Inferior parietal cortex (tissue), 1 donor: ENCODE measurements at regions not wholly inside any gene's neighbourhood (a gene's known extent, or its start where the extent isn't known, plus 50 kb on each side); places are given as distances from the start of the nearest gene placed in this dataset.

Experiments
- DNase-seq: peaks from one replicate; pipeline ENCODE4 v3.0.0-alpha.2; 2016; ENCODE audit errors: extremely low spot score

DNA sequence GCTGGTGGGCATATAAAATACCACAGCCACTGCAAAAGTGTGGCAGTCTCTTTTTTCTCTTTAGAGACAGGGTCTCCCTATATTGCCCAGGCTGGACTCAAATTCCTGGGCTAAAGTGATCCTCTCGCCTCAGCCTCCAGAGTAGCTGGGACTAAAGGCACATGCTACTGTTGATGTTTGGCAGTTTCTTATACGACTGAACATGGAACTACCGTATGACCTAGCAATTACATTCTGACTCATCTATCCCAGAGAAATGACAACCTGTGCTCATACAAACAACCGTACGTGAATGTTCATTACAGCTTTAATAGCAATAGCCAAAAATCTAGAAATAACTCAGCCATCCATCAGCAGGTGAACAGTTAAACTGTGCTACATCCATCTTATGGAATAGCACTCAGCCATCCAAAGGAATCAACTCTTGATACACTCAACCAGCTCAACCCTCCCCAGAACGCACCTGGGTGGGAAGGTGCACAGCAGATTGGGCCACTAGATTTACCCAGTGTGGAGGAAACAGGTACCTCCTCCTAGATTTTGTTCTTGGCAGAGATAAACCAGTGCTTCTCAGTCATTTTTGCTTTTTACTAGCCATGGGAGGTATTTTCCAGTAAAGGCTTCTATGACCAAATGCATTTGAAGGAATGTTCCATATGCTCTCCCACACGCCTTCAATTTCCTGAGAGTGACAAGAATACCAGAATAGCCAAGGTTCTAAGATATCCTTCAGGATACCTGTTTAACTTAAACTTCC lies 130.5 kb downstream of the MED15 start:
- DNase-seq: no peak

DNA sequence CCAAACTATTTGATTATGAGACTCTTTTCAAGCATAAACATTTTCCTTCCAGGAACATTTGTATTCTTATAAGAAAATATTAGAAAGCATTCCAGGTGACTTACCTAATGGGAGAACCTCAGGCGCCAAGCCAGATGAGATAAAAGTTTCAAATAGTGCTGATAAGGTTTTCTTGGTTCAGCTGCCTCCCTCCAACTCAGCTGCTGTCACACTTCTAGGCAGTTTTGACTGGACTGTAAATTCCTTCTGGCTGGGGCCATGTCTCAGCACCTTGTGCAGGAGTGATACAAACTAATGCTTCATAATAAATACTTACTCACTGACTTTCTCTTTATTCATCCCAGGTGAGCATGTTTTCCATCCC lies 131.1 kb downstream of the MED15 start:
- DNase-seq: no peak

DNA sequence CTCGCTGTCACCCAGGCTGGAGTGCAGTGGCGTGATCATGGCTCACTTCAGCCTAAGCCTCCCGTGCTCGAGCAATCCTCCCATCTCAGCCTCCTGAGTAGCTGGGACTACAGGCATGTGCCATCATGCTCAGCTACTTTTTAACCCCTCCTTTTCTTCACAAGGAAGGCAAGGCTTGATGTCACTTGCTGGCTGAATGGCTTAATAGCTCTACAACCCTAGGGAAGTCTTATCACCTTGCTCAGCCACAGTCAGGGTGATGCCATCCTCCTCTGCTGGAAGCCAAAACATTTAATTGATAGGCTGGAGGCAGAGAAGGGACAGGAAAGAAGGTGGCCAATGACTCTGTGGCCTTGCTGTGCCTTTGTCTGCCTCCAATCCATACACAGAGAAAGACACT lies 131.9 kb downstream of the MED15 start:
- no peak for DNase-seq

- DNase-seq: no peak
Measured at GRCh38 chr22:20639750-20640149, 132.3 kb downstream of the MED15 start.

DNA sequence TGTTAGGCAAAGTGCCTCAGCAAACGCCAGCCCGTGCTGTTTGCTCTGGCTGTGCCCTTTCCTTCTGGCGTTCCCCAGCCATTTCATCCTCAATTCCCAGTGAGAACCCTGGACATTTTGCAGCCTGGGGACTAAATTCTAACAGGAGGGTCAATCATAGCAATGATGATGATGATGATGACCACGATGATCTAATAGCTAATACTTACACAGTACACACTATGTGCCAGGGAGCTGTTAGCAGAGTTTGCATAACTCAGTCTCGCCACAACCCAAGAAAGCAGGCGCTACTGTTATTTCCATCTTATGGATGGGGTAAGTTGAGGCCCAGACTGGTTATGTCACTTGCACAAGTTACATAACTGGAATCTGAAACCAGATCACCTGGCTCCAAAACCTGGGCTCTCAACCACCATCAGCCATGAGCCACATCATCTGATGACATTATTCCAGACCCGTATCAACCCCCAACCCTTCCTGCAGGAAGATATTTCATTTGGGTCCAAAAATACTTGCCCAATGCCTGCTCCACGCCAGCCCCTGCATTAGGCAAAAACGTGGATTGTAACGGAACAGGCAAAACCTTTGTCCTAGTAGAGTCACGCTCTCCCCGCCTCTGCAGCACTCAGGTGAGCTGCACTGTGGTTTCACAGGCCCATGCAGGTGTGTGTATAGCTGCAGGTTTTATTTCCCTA lies 132.6 kb upstream of the SERPIND1 start:
- DNase-seq: no peak

GRCh38 chr22:20641919-20642579 lies 131.9 kb upstream of the SERPIND1 start:
- DNase-seq: no peak

DNA sequence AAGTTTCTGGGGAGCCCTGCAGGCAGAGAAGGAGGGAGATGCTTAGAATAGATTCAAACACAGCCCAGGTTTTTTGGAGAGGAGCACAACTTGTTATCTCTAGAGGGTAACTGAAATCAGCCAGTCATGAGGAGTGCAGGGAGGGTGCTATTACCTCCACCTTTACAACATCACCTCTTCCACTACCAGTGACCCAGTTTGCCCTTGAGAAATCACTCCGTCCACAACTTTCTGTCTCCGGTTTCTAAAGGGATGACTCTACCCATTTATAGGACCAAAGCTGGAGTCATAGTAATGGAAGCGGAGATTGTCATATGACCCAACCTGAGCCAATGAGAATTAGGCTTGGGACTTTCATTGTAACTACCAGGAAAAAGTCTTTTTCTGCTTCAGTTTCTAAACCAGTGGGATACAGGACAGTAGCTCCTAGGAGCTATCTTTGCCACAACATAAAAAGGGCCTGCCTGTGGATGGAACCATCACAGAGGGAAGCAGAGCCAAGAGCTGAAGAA lies 131.2 kb upstream of the SERPIND1 start:
- no peak for DNase-seq

- no peak for DNase-seq
Measured at GRCh38 chr22:20644071-20644642, 129.8 kb upstream of the SERPIND1 start.

GRCh38 chr22:20645954-20646353 lies 128.0 kb upstream of the SERPIND1 start:
- no peak for DNase-seq

DNA sequence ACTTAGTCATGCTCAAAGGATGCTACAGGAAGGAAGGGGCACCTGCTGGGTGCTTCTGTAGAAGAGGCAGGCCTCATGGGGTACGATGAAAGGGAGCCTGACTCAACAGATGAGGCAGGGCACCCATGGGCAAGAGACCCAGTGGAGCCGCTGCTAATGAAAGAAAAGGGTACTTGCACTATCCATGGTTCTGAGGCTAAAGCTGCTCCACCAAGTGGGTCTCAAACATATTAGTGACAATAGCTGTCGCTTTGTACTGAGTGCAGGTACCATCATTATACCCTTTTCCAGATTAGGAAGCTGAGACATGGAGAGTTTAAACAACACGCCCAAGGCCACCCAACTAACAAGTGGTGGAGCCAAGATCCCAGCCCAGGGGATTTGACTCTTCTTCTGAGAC lies 127.5 kb upstream of the SERPIND1 start:
- DNase-seq: no peak

- DNase-seq: no peak
Measured at GRCh38 chr22:20646906-20647305, 127.0 kb upstream of the SERPIND1 start.

DNA sequence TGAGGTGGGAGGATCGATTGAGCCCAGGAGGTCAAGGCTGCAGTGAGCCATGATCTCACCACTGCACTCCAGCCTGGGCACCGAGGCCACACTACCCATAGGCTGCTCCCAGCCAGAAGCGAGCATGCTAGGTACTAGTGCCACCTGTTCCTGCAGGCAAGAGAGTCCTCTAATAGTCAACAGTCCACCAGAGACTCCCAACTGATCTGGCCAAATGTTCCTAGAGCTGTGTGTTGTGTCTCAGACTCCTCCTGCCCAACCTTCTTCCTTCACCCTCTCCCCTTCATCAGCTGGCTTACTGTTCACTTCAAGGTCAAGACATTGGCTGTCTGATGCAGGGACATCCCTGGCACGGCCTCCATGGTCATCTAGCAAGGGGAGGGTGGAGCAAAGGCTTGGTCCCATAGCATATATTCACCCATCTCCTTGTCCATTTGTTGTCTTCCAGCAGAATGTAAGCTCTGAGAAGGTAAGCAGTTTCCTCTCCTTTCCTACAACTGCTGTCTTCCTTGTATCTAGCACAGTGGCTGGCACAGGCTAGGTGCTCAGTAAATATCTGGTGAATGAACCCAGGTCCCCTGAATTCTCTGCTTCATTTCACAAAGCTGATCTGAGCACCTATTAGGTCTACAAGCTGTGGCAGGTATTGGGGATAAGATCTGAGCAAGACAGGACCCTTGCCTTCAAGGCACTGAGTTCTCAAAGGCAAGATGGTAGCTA lies 126.2 kb upstream of the SERPIND1 start:
- no peak for DNase-seq

DNA sequence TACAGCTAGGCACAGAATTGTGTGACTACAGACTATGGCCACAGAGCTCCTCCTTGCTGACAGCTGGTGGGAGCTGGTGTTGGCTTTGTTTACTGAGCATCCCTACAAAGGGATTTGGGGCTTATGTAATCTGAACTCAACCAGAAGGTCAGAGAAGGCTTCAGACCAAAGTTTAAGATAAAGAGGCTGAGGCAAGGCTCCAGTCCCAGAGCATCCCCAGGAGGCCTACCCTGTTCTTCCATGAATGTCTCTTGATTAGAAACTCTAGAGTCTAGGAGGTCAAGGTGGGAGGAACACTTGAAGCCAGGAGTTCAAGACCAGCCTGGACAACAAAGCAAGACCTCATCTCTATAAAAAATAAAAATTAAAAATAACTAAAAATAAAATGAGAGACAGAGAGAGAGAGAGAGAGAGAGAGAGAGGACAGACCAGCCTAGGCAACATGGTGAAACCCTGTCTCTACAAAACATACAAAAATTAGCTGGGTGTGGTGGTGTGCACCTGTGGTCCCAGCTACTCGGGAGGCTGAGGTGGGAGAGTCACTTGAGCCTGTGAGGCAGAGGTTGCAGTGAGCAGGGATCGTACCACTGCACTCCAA lies 125.5 kb upstream of the SERPIND1 start:
- DNase-seq: no peak

- no peak for DNase-seq
Measured at GRCh38 chr22:20650294-20651207, 123.4 kb upstream of the SERPIND1 start.

DNA sequence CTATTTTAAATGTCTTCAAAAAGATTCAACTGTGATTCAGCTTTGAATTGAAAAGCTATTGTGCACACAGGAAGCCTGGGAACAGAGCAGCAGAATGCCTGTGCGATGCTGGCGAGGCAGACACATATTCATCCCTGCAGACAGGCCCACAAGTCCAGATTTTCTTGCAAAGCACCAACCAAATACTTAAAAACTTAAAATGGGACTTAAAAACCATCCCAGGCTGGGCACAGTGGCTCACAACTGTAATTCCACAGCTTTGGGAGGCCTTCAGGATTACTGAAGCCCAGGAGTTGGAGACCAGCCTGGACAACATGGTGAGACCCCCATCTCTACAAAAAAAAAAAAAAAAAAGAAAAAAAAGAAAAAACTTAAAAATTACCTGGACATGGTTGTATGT lies 122.6 kb upstream of the SERPIND1 start:
- no peak for DNase-seq

GRCh38 chr22:20652130-20652529 lies 121.8 kb upstream of the SERPIND1 start:
- DNase-seq: no peak

- DNase-seq: no peak
Measured at GRCh38 chr22:20652582-20652981, 121.3 kb upstream of the SERPIND1 start.

DNA sequence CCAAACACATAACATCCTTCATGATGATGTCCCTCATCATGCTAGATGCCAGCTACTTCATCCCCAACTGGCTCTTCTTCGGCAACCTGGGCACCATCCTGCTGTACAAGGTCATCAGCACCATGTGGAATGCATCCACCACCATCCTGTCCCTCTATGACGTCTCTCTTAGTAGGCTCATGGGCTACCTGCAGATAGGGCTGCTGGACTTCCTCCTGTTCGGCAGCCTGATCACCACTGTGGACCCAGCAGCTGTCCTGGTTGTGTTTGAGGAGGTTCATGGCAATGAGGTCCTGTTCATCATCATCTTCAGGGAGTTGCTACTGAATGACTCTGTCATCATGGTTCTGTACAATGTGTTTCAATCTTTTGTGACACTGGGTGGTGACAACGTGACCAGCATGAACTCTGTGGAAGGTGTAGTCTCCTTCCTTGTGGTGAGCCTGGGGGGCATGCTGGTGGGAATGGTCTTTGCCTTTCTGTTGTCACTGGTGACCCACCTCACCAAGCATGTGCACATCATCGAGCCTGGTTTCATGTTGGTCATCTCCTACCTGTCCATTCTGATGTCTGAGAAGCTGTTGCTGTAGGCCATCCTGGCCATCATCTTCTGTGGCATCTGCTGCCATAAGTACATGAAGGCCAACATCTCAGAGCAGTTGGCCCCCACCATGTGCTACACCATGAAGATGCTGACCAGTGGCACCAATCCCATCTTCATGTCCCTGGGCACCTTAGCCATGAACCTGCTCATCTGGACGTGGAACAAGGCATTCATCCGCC lies 120.7 kb upstream of the SERPIND1 start:
- no peak for DNase-seq

DNA sequence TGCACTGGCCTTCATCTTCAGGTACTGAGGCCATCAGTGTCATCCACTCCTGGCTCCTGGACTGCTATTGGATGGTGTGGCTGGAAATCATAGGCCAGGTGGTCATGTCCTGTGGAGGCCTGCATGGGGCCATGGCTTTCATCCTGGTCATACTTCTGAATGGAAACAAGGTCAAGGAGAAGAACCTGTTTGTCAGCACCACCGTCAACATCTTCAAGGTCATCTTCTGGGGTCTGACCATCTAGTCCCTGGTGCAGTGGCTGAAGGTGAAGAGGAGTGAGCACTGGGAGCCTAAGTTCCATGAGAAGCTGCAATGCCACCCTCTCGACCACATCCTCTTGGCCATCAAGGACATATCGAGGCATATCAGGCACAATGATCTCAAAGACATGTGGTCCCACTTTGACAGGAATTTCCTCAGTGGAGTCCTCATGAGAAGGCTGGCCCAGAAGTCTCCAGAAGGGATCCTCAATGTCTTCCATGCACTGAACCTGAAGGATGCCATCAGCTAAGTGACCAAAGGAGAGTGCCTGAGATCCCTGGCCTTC lies 120.0 kb upstream of the SERPIND1 start:
- no peak for DNase-seq
